H1 (cell line): ENCODE measurements at regions not wholly inside any gene's neighbourhood (a gene's known extent, or its start where the extent isn't known, plus 50 kb on each side); places are given as distances from the start of the nearest gene placed in this dataset.

ENCODE experiments used
- POLR2AphosphoS5 ChIP-seq: IDR thresholded peaks from 2 replicates; pipeline ENCODE4 v1.6.1; 2011; ENCODE audit warnings: low read depth, low read length
- POU5F1 ChIP-seq: IDR thresholded peaks from 2 replicates; pipeline ENCODE4 v1.6.1; 2011; ENCODE audit warnings: low read depth, mild to moderate bottlenecking, low read length, moderate library complexity
- SIN3A ChIP-seq, 2 experiments: IDR thresholded peaks in 1 of 2; conservative IDR thresholded peaks in 1 of 2; 2 replicates each; pipeline ENCODE4 v1.6.1; 2011 to 2012; ENCODE audit warnings: low read length in 2 of 2, improper control_type of control experiment in 1 of 2, low read depth in 1 of 2, mild to moderate bottlenecking in 1 of 2
- TF ChIP-seq, protein P1 (sequence below), 3 experiments: IDR thresholded peaks; 1 replicate in 2 of 3; 2 replicates in 1 of 3; pipeline versions ENCODE4 v1.5.1 to v1.6.1; 2011; ENCODE audit warnings: low read length in 3 of 3, mild to moderate bottlenecking in 3 of 3, inconsistent platforms in 2 of 3, low read depth in 1 of 3, moderate library complexity in 1 of 3; ENCODE audit not compliant: insufficient read depth in 1 of 3; ENCODE audit errors: control extremely low read depth in 1 of 3

- TF ChIP-seq, protein P1, sequence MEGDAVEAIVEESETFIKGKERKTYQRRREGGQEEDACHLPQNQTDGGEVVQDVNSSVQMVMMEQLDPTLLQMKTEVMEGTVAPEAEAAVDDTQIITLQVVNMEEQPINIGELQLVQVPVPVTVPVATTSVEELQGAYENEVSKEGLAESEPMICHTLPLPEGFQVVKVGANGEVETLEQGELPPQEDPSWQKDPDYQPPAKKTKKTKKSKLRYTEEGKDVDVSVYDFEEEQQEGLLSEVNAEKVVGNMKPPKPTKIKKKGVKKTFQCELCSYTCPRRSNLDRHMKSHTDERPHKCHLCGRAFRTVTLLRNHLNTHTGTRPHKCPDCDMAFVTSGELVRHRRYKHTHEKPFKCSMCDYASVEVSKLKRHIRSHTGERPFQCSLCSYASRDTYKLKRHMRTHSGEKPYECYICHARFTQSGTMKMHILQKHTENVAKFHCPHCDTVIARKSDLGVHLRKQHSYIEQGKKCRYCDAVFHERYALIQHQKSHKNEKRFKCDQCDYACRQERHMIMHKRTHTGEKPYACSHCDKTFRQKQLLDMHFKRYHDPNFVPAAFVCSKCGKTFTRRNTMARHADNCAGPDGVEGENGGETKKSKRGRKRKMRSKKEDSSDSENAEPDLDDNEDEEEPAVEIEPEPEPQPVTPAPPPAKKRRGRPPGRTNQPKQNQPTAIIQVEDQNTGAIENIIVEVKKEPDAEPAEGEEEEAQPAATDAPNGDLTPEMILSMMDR (IDR thresholded peaks at IDR 0.05; ENCODE audit: control extremely low read depth in 1 of 3, insufficient read depth in 1 of 3, low read depth in 1 of 3, low read length in 3 of 3), result no peak
- TF ChIP-seq SIN3A (conservative IDR thresholded peaks at IDR 0.05 in 1 of 2, IDR thresholded peaks at IDR 0.05 in 1 of 2; ENCODE audit: low read depth in 1 of 2, low read length in 2 of 2) (no peak), POU5F1 (no peak), POLR2AphosphoS5 (no peak)
Observed at GRCh38 chr2:189379287-189379630, 62.0 kb upstream of the WDR75 start (continued).
